ENCODE measurements at regions not wholly inside any gene's neighbourhood (a gene's known extent, or its start where the extent isn't known, plus 50 kb on each side); places are given as distances from the start of the nearest gene placed in this dataset.

DNA sequence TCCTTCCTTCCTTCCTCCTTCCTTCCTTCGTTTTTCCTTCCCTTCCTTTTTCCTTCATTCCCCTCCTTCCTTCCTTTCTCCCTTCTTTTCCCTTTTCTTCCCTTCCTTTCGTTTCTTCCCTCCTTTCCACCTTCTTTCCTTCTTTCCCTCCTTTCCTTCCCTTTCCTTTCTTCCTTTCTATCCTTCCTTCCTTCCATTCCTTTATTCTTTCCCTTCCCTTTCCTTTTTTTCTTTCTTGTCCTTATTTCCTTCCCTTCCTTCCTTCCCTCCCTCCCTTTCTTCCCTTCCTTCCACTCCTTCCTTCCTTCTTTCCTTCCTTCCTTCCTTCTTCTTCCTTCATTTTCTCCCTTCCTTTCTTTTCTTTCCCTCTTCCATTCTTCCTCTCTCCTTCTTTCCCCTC, 394.6 kb downstream of the GABRB3 start:
- Histone ChIP-seq H3K36me3 (ENCODE audit: insufficient read depth, low read length) (no peaks in the 10 kb centered on the region), H3K27ac (ENCODE audit: low read depth, low read length) (no peak overlapping the region), H3K4me1 (ENCODE audit: insufficient read depth, low read length) (no peaks in the 10 kb centered on the region), H3K9me3 (ENCODE audit: insufficient read depth, low read depth, low read length) (no peaks in the 10 kb centered on the region), H3K9ac (ENCODE audit: low read depth, low read length) (no peak overlapping the region), H3K4me3 (ENCODE audit: low read length) (no peak overlapping the region), H3K27me3 (ENCODE audit: insufficient read depth, low read length) (no peaks in the 10 kb centered on the region)
- 85% methylated on average over 2 of the region's 2 CpGs for WGBS

GRCh38 chr15:26376243-26376642, 396.6 kb downstream of the GABRB3 start:
- H3K27me3 ChIP-seq (ENCODE audit: insufficient read depth, low read length): no peaks in the 10 kb centered on the region
- WGBS: 71% methylated on average over 2 of the region's 2 CpGs

GRCh38 chr15:26374806-26375205, 398.1 kb downstream of the GABRB3 start:
- Histone ChIP-seq H3K4me3 (ENCODE audit: low read length) (no peak overlapping the region), H3K9ac (ENCODE audit: low read depth, low read length) (no peak overlapping the region), H3K27ac (ENCODE audit: low read depth, low read length) (no peak overlapping the region), H3K27me3 (ENCODE audit: insufficient read depth, low read length) (no peaks in the 10 kb centered on the region), H3K4me1 (ENCODE audit: insufficient read depth, low read length) (no peaks in the 10 kb centered on the region), H3K36me3 (ENCODE audit: insufficient read depth, low read length) (no peaks in the 10 kb centered on the region), H3K9me3 (ENCODE audit: insufficient read depth, low read depth, low read length) (no peaks in the 10 kb centered on the region)
- 100% methylated on average over 1 of the region's 1 CpG for WGBS

More at GRCh38 chr15:26376243-26376642, 396.6 kb downstream of the GABRB3 start:
- H3K36me3 ChIP-seq (ENCODE audit: insufficient read depth, low read length): no peaks in the 10 kb centered on the region
- H3K4me1 ChIP-seq (ENCODE audit: insufficient read depth, low read length): no peaks in the 10 kb centered on the region
- no peaks in the 10 kb centered on the region for H3K9me3 ChIP-seq (ENCODE audit: insufficient read depth, low read depth, low read length)
- H3K27ac ChIP-seq (ENCODE audit: low read depth, low read length): no peak overlapping the region
- H3K9ac ChIP-seq (ENCODE audit: low read depth, low read length): no peak overlapping the region
- no peak overlapping the region for H3K4me3 ChIP-seq (ENCODE audit: low read length)

DNA sequence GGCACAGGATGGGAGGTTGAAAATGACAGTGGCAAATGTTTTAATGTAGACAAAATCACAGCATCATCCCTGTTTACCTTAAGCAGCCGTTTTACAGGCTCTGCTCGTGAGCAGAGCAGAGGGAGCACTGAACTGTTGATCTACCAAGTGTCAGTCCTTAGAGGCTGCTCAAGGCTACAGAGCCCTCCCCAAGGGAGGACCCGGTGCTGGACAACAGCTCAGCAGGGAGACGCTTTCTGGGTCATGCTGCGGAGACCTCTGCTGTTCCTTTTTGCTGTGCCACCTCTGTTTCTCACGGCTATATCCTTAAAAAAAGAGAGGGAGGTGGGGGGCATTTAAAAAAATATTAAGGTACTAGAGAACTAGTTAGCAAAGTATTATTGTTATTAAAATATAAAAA, 400.2 kb downstream of the GABRB3 start:
- no peak overlapping the region for H3K9ac ChIP-seq (ENCODE audit: low read depth, low read length)
- H3K27me3 ChIP-seq (ENCODE audit: insufficient read depth, low read length): no peaks in the 10 kb centered on the region
- WGBS: 59% methylated on average over 6 of the region's 6 CpGs
- no peak overlapping the region for H3K4me3 ChIP-seq (ENCODE audit: low read length)
- no peaks in the 10 kb centered on the region for H3K4me1 ChIP-seq (ENCODE audit: insufficient read depth, low read length)
- no peak overlapping the region for H3K27ac ChIP-seq (ENCODE audit: low read depth, low read length)
- H3K36me3 ChIP-seq (ENCODE audit: insufficient read depth, low read length): no peaks in the 10 kb centered on the region
- H3K9me3 ChIP-seq (ENCODE audit: insufficient read depth, low read depth, low read length): no peaks in the 10 kb centered on the region

- Histone ChIP-seq H3K9ac (ENCODE audit: low read depth, low read length) (no peak overlapping the region), H3K4me3 (ENCODE audit: low read length) (no peak overlapping the region), H3K27ac (ENCODE audit: low read depth, low read length) (no peak overlapping the region), H3K4me1 (ENCODE audit: insufficient read depth, low read length) (no peaks in the 10 kb centered on the region), H3K9me3 (ENCODE audit: insufficient read depth, low read depth, low read length) (no peaks in the 10 kb centered on the region), H3K36me3 (ENCODE audit: insufficient read depth, low read length) (no peaks in the 10 kb centered on the region), H3K27me3 (ENCODE audit: insufficient read depth, low read length) (no peaks in the 10 kb centered on the region)
- WGBS: 61% methylated on average over 4 of the region's 4 CpGs
These were observed 407.8 kb downstream of the GABRB3 start for GRCh38 chr15:26365077-26365476.

- Histone ChIP-seq H3K4me3 (ENCODE audit: low read length) (no peak overlapping the region), H3K36me3 (ENCODE audit: insufficient read depth, low read length) (no peaks in the 10 kb centered on the region), H3K27ac (ENCODE audit: low read depth, low read length) (no peak overlapping the region), H3K4me1 (ENCODE audit: insufficient read depth, low read length) (no peaks in the 10 kb centered on the region), H3K9me3 (ENCODE audit: insufficient read depth, low read depth, low read length) (no peaks in the 10 kb centered on the region), H3K27me3 (ENCODE audit: insufficient read depth, low read length) (no peaks in the 10 kb centered on the region), H3K9ac (ENCODE audit: low read depth, low read length) (no peak overlapping the region)
- 95% methylated on average over 4 of the region's 4 CpGs for WGBS
These were observed 413.0 kb downstream of the GABRB3 start for GRCh38 chr15:26359855-26360254.

GRCh38 chr15:26358708-26359107, 414.2 kb downstream of the GABRB3 start:
- no peaks in the 10 kb centered on the region for H3K27me3 ChIP-seq (ENCODE audit: insufficient read depth, low read length)
- WGBS: 86% methylated on average over 3 of the region's 3 CpGs
- H3K4me3 ChIP-seq (ENCODE audit: low read length): no peak overlapping the region

DNA sequence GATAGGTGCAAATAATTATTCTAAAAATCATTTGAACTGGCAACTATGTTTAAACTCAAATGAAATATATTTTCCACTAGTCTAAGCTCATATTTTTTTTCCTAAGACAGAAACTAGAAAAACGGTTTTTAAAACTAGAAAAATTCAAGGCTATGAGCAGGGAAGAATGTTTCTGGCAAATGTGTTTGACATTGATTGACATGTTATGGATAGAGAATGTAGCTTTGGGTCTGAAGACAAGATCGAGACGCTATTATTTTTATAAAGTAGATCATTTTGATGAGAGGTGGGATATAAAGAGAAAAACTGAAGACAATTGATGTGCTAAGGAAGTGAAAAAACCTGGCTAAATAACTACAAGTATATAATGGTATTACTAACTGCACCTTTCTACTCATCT, 415.2 kb downstream of the GABRB3 start:
- Histone ChIP-seq H3K9me3 (ENCODE audit: insufficient read depth, low read depth, low read length) (no peaks in the 10 kb centered on the region), H3K36me3 (ENCODE audit: insufficient read depth, low read length) (no peaks in the 10 kb centered on the region), H3K4me3 (ENCODE audit: low read length) (no peak overlapping the region), H3K4me1 (ENCODE audit: insufficient read depth, low read length) (no peaks in the 10 kb centered on the region), H3K27me3 (ENCODE audit: insufficient read depth, low read length) (no peaks in the 10 kb centered on the region), H3K27ac (ENCODE audit: low read depth, low read length) (no peak overlapping the region), H3K9ac (ENCODE audit: low read depth, low read length) (no peak overlapping the region)
- WGBS: 95% methylated on average over 3 of the region's 3 CpGs

More at GRCh38 chr15:26358708-26359107, 414.2 kb downstream of the GABRB3 start:
- Histone ChIP-seq H3K9me3 (ENCODE audit: insufficient read depth, low read depth, low read length) (no peaks in the 10 kb centered on the region), H3K27ac (ENCODE audit: low read depth, low read length) (no peak overlapping the region), H3K9ac (ENCODE audit: low read depth, low read length) (no peak overlapping the region), H3K36me3 (ENCODE audit: insufficient read depth, low read length) (no peaks in the 10 kb centered on the region), H3K4me1 (ENCODE audit: insufficient read depth, low read length) (no peaks in the 10 kb centered on the region)

- no peaks in the 10 kb centered on the region for H3K36me3 ChIP-seq (ENCODE audit: insufficient read depth, low read length)
- no peak overlapping the region for H3K27ac ChIP-seq (ENCODE audit: low read depth, low read length)
- no peaks in the 10 kb centered on the region for H3K9me3 ChIP-seq (ENCODE audit: insufficient read depth, low read depth, low read length)
- H3K4me1 ChIP-seq (ENCODE audit: insufficient read depth, low read length): no peaks in the 10 kb centered on the region
- no peak overlapping the region for H3K4me3 ChIP-seq (ENCODE audit: low read length)
- no peak overlapping the region for H3K9ac ChIP-seq (ENCODE audit: low read depth, low read length)
- WGBS: 88% methylated on average over 7 of the region's 8 CpGs
- no peaks in the 10 kb centered on the region for H3K27me3 ChIP-seq (ENCODE audit: insufficient read depth, low read length)
These were observed 417.3 kb downstream of the GABRB3 start for GRCh38 chr15:26355472-26356074.

DNA sequence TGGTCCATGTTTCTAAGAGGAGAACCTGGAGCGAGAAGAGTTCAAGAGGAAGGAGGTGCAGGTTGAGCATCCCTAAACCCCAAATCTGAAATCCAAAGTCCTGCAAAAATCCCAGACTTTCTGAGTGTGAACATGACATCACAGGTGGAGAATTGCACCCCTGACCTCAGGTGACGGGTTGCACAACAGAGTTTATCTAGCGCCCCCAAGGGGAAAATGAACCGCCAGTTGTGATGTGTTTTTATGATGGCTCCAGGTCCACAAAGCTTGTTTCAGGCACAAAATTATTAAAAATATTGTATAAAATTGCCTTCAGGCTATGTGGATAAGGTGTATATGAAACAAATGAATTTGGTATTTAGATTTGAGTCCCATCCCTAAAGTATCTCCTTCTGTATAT, 420.0 kb downstream of the GABRB3 start:
- H3K36me3 ChIP-seq (ENCODE audit: insufficient read depth, low read length): no peaks in the 10 kb centered on the region
- peaks cover under 1% of the 10 kb centered on the region; the same call in 1 of the 2 replicates for H3K9me3 ChIP-seq (ENCODE audit: insufficient read depth, low read depth, low read length)
- no peak overlapping the region for H3K4me3 ChIP-seq (ENCODE audit: low read length)
- H3K27ac ChIP-seq (ENCODE audit: low read depth, low read length): no peak overlapping the region
- WGBS: 91% methylated on average over 4 of the region's 4 CpGs
- H3K27me3 ChIP-seq (ENCODE audit: insufficient read depth, low read length): no peaks in the 10 kb centered on the region
- H3K4me1 ChIP-seq (ENCODE audit: insufficient read depth, low read length): no peaks in the 10 kb centered on the region
- H3K9ac ChIP-seq (ENCODE audit: low read depth, low read length): no peak overlapping the region

DNA sequence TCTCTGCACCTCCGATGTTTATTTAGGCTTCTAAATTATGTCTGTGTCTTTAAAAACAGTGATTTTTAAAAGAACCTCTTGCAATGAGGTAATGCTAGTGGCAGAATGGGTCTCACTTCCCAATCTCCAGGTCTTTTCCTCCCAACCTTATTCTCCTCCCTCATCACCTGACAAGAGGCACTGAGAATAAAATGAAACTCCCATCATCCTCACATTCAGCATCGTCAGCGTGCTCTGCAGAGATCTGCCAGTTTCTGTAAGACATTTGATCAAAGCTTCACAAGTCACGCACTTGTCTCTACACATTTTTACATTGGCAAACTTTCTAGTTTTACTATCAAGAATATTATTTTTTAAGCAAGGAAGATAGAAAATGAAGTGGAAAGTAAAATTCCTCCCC, 420.5 kb downstream of the GABRB3 start:
- H3K27me3 ChIP-seq (ENCODE audit: insufficient read depth, low read length): no peaks in the 10 kb centered on the region
- H3K9me3 ChIP-seq (ENCODE audit: insufficient read depth, low read depth, low read length): peaks cover 5% of the 10 kb centered on the region; the same call in 1 of the 2 replicates
- no peak overlapping the region for H3K4me3 ChIP-seq (ENCODE audit: low read length)
- no peak overlapping the region for H3K9ac ChIP-seq (ENCODE audit: low read depth, low read length)
- no peak overlapping the region for H3K27ac ChIP-seq (ENCODE audit: low read depth, low read length)
- 94% methylated on average over 4 of the region's 4 CpGs for WGBS
- no peaks in the 10 kb centered on the region for H3K36me3 ChIP-seq (ENCODE audit: insufficient read depth, low read length)
- H3K4me1 ChIP-seq (ENCODE audit: insufficient read depth, low read length): no peaks in the 10 kb centered on the region

DNA sequence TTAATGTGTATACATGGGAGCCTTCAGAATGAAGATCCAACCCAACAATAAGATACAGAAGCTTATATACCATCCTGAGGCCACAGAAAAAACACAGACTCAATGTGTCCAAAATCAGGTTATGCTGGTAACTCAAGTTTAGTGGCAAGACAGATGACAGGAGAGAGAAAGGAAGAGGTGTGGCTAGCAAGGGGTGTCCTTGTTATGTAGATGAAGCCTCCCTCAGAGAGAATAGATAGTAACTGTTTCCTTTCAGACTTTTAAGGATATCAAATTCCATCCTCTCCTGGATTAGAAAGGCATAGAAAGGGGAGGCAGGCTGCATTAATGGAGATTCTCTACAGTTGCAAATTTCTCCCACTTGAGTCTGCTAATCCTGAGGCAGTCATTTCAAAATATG, 447.4 kb downstream of the GABRB3 start:
- no peak overlapping the region for H3K9ac ChIP-seq (ENCODE audit: low read depth, low read length)
- peak overlapping the region; percentile 89 for H3K27ac ChIP-seq (ENCODE audit: low read depth, low read length)
- peak overlapping the region; percentile 16; the same call in 1 of the 2 replicates for H3K4me3 ChIP-seq (ENCODE audit: low read length)
- H3K36me3 ChIP-seq (ENCODE audit: insufficient read depth, low read length): no peaks in the 10 kb centered on the region
- peaks cover 8% of the 10 kb centered on the region; the same call in 1 of the 2 replicates for H3K4me1 ChIP-seq (ENCODE audit: insufficient read depth, low read length)
- peaks cover 7% of the 10 kb centered on the region; the same call in 1 of the 2 replicates for H3K9me3 ChIP-seq (ENCODE audit: insufficient read depth, low read depth, low read length)
- H3K27me3 ChIP-seq (ENCODE audit: insufficient read depth, low read length): no peaks in the 10 kb centered on the region

Data from HUES64 (cell line).